ENCODE measurements at regions not wholly inside any gene's neighbourhood (a gene's known extent, or its start where the extent isn't known, plus 50 kb on each side); places are given as distances from the start of the nearest gene placed in this dataset.
"Not testable (repeated sequence)": the region's sequence is repeated elsewhere in the genome, so short reads cannot be mapped to it uniquely, and the experiment has no call there.

- no peak for DNase-seq
Observed at GRCh38 chr19:31083105-31083504, 266.1 kb downstream of the TSHZ3 start.

GRCh38 chr19:31075146-31075655, 274.0 kb downstream of the TSHZ3 start:
- no peak for DNase-seq

- no peak for DNase-seq
Observed at GRCh38 chr19:31074199-31075125, 274.8 kb downstream of the TSHZ3 start.

- no peak for DNase-seq
Observed at GRCh38 chr19:31073485-31074198, 275.6 kb downstream of the TSHZ3 start.

- DNase-seq, result no peak
Observed at GRCh38 chr19:31072451-31072850, 276.8 kb downstream of the TSHZ3 start.

- DNase-seq, result no peak
Observed at GRCh38 chr19:31071136-31071855, 277.9 kb downstream of the TSHZ3 start.

- no peak for DNase-seq
Observed at GRCh38 chr19:31070146-31071065, 278.8 kb downstream of the TSHZ3 start.

- no peak for DNase-seq
Observed at GRCh38 chr19:31068268-31068667, 281.0 kb downstream of the TSHZ3 start.

- no peak for DNase-seq
Observed at GRCh38 chr19:31066385-31066784, 282.9 kb downstream of the TSHZ3 start.

- no peak for DNase-seq
Observed at GRCh38 chr19:31064491-31064890, 284.7 kb downstream of the TSHZ3 start.

- DNase-seq, result no peak
Observed at GRCh38 chr19:31058676-31059340, 290.4 kb downstream of the TSHZ3 start.

GRCh38 chr19:31057476-31057875, 291.8 kb downstream of the TSHZ3 start:
- DNase-seq, result no peak

GRCh38 chr19:31055454-31055853, 293.8 kb downstream of the TSHZ3 start:
- DNase-seq, result no peak

- DNase-seq, result peak; percentile 56
Observed at GRCh38 chr19:31054430-31054829, 294.8 kb downstream of the TSHZ3 start.

- no peak for DNase-seq
Observed at GRCh38 chr19:31049431-31049830, 299.8 kb downstream of the TSHZ3 start.

- DNase-seq, result no peak
Observed at GRCh38 chr19:31046024-31046423, 303.2 kb downstream of the TSHZ3 start.

GRCh38 chr19:31041461-31041860, 307.8 kb downstream of the TSHZ3 start:
- no peak for DNase-seq

GRCh38 chr19:31039151-31039550, 310.1 kb downstream of the TSHZ3 start:
- no peak for DNase-seq

GRCh38 chr19:31037286-31037980, 311.8 kb downstream of the TSHZ3 start:
- DNase-seq, result no peak

GRCh38 chr19:31031455-31031854, 317.8 kb downstream of the TSHZ3 start:
- DNase-seq, result not testable (repeated sequence)

GRCh38 chr19:31023038-31023437, 326.2 kb downstream of the TSHZ3 start:
- DNase-seq, result no peak
